Liver (tissue), 8 donors: ENCODE measurements at regions not wholly inside any gene's neighbourhood (a gene's known extent, or its start where the extent isn't known, plus 50 kb on each side); places are given as distances from the start of the nearest gene placed in this dataset.

Experiments
- DNase-seq: peaks from one replicate; pipeline ENCODE4 v3.0.0-alpha.2; 2017; ENCODE audit warnings: low spot score
- H3K27ac ChIP-seq, 2 donors: one replicate each; pipeline ENCODE4 v1.7.0; 2013; ENCODE audit warnings: inconsistent platforms in 2 of 2, low read length in 2 of 2, control low read depth in 1 of 2, low read depth in 1 of 2, mild to moderate bottlenecking in 1 of 2
- H3K27me3 ChIP-seq, 4 donors: one replicate each; pipeline versions ENCODE4 v1.6.1 to v1.7.0; 2013; ENCODE audit warnings: low read length in 3 of 4, inconsistent platforms in 1 of 4, mild to moderate bottlenecking in 1 of 4, moderate library complexity in 1 of 4; ENCODE audit not compliant: control insufficient read depth in 4 of 4, insufficient read depth in 4 of 4
- H3K36me3 ChIP-seq, 4 donors: one replicate each; pipeline versions ENCODE4 v1.6.1 to v1.7.0; 2013; ENCODE audit warnings: low read length in 3 of 4, mild to moderate bottlenecking in 3 of 4, low read depth in 1 of 4, moderate library complexity in 1 of 4; ENCODE audit not compliant: control insufficient read depth in 4 of 4, insufficient read depth in 3 of 4
- H3K4me1 ChIP-seq, 4 donors: one replicate each; pipeline versions ENCODE4 v1.6.1 to v1.7.0; 2013; ENCODE audit warnings: low read length in 3 of 4, mild to moderate bottlenecking in 3 of 4, moderate library complexity in 1 of 4; ENCODE audit not compliant: control insufficient read depth in 4 of 4, insufficient read depth in 4 of 4
- H3K4me3 ChIP-seq, 3 donors: one replicate each; pipeline versions ENCODE4 v1.6.1 to v1.7.0; 2013; ENCODE audit warnings: low read length in 3 of 3, control low read depth in 1 of 3, low read depth in 1 of 3, mild to moderate bottlenecking in 1 of 3
- H3K9ac ChIP-seq, 2 donors: one replicate each; pipeline ENCODE4 v1.7.0; 2013; ENCODE audit warnings: low read length in 2 of 2, mild to moderate bottlenecking in 2 of 2, moderate library complexity in 2 of 2, control low read depth in 1 of 2, low read depth in 1 of 2
- H3K9me3 ChIP-seq, 4 donors: one replicate each; pipeline versions ENCODE4 v1.6.1 to v1.7.0; 2013; ENCODE audit warnings: low read length in 3 of 4; ENCODE audit not compliant: control insufficient read depth in 4 of 4
- ATF3 ChIP-seq: IDR thresholded peaks from 2 replicates; pipeline ENCODE4 v1.6.1; 2016; ENCODE audit warnings: antibody characterized with exemption
- CTCF ChIP-seq: fragments of 150-350 bp; IDR thresholded peaks from 2 replicates; pipeline ENCODE4 v1.5.1; 2017; ENCODE audit warnings: improper control_type of control experiment, low read depth, low read length; ENCODE audit not compliant: missing input control
- EGR1 ChIP-seq, 2 donors: IDR thresholded peaks; 2 replicates each; pipeline ENCODE4 v1.6.1; 2016 to 2018; ENCODE audit warnings: antibody characterized with exemption in 2 of 2, low read depth in 2 of 2
- FOXA1 ChIP-seq: IDR thresholded peaks from 2 replicates; pipeline ENCODE4 v1.6.1; 2016; ENCODE audit warnings: antibody characterized with exemption
- FOXA2 ChIP-seq: IDR thresholded peaks from 2 replicates; pipeline ENCODE4 v1.6.1; 2016; ENCODE audit warnings: antibody characterized with exemption
- GABPA ChIP-seq, 2 donors: IDR thresholded peaks in 1 of 2; conservative IDR thresholded peaks in 1 of 2; 2 replicates each; pipeline ENCODE4 v1.6.1; 2016; ENCODE audit warnings: antibody characterized with exemption in 2 of 2, mild to moderate bottlenecking in 1 of 2, moderate library complexity in 1 of 2
- HNF4A ChIP-seq, 2 donors: conservative IDR thresholded peaks; 2 replicates each; pipeline ENCODE4 v1.6.1; 2016; ENCODE audit warnings: antibody characterized with exemption in 2 of 2, mild to moderate bottlenecking in 2 of 2
- HNF4G ChIP-seq: IDR thresholded peaks from 2 replicates; pipeline ENCODE4 v1.6.1; 2016; ENCODE audit warnings: antibody characterized with exemption
- JUND ChIP-seq, 2 donors: IDR thresholded peaks; 2 replicates each; pipeline ENCODE4 v1.6.1; 2016; ENCODE audit warnings: antibody characterized with exemption in 2 of 2
- MAX ChIP-seq: IDR thresholded peaks from 2 replicates; pipeline ENCODE4 v1.6.1; 2016; ENCODE audit warnings: antibody characterized with exemption
- NR2F2 ChIP-seq: IDR thresholded peaks from 2 replicates; pipeline ENCODE4 v1.6.1; 2016; ENCODE audit warnings: antibody characterized with exemption
- RAD21 ChIP-seq, 2 donors: IDR thresholded peaks; 2 replicates each; pipeline ENCODE4 v1.6.1; 2016; ENCODE audit warnings: antibody characterized with exemption in 2 of 2, mild to moderate bottlenecking in 2 of 2
- RXRA ChIP-seq, 2 donors: IDR thresholded peaks; 2 replicates each; pipeline ENCODE4 v1.6.1; 2017 to 2018; ENCODE audit warnings: antibody characterized with exemption in 2 of 2, mild to moderate bottlenecking in 1 of 2
- SP1 ChIP-seq: IDR thresholded peaks from 2 replicates; pipeline ENCODE4 v1.6.1; 2018; ENCODE audit warnings: antibody characterized with exemption, mild to moderate bottlenecking
- TAF1 ChIP-seq: conservative IDR thresholded peaks from 2 replicates; pipeline ENCODE4 v1.6.1; 2016; ENCODE audit warnings: antibody characterized with exemption, mild to moderate bottlenecking
- YY1 ChIP-seq: IDR thresholded peaks from 2 replicates; pipeline ENCODE4 v1.6.1; 2016; ENCODE audit warnings: antibody characterized with exemption, mild to moderate bottlenecking
- WGBS: extraction: QIAGEN DNeasy Blood & Tissue Kit; methylation state at CpG from one replicate; pipeline ENCODE4 v1.1.7; 2013; 5-methylcytosine and 5-hydroxymethylcytosine counted together
- TF ChIP-seq, protein P1 (sequence below): IDR thresholded peaks from 2 replicates; pipeline ENCODE4 v1.6.1; 2016; ENCODE audit warnings: antibody characterized with exemption, mild to moderate bottlenecking
- donor health status: healthy.
- donor health status: healthy.
- donor health status: healthy.
- donor health status: healthy.
- donor health status: healthy.

- no peaks in the 10 kb centered on the region for H3K36me3 ChIP-seq
- H3K9me3 ChIP-seq = no peaks in the 10 kb centered on the region
- no peak overlapping the region for H3K27ac ChIP-seq
- no peak overlapping the region for H3K9ac ChIP-seq
- no peak overlapping the region for H3K4me3 ChIP-seq
- no peak for DNase-seq
- no peaks in the 10 kb centered on the region for H3K27me3 ChIP-seq
- no peaks in the 10 kb centered on the region for H3K4me1 ChIP-seq
- TF ChIP-seq HNF4A (conservative IDR thresholded peaks at IDR 0.05) (no peak), JUND (IDR thresholded peaks at IDR 0.05) (no peak), RAD21 (IDR thresholded peaks at IDR 0.05) (no peak), TAF1 (no peak), MAX (no peak), NR2F2 (no peak), FOXA2 (no peak), HNF4G (no peak), RXRA (IDR thresholded peaks at IDR 0.05) (no peak), CTCF (no peak), FOXA1 (no peak), GABPA (IDR thresholded peaks at IDR 0.05 in 1 of 2, conservative IDR thresholded peaks at IDR 0.05 in 1 of 2) (no peak), YY1 (no peak), EGR1 (IDR thresholded peaks at IDR 0.05; ENCODE audit: low read depth in 2 of 2) (no peak), ATF3 (no peak)
- TF ChIP-seq, protein P1, sequence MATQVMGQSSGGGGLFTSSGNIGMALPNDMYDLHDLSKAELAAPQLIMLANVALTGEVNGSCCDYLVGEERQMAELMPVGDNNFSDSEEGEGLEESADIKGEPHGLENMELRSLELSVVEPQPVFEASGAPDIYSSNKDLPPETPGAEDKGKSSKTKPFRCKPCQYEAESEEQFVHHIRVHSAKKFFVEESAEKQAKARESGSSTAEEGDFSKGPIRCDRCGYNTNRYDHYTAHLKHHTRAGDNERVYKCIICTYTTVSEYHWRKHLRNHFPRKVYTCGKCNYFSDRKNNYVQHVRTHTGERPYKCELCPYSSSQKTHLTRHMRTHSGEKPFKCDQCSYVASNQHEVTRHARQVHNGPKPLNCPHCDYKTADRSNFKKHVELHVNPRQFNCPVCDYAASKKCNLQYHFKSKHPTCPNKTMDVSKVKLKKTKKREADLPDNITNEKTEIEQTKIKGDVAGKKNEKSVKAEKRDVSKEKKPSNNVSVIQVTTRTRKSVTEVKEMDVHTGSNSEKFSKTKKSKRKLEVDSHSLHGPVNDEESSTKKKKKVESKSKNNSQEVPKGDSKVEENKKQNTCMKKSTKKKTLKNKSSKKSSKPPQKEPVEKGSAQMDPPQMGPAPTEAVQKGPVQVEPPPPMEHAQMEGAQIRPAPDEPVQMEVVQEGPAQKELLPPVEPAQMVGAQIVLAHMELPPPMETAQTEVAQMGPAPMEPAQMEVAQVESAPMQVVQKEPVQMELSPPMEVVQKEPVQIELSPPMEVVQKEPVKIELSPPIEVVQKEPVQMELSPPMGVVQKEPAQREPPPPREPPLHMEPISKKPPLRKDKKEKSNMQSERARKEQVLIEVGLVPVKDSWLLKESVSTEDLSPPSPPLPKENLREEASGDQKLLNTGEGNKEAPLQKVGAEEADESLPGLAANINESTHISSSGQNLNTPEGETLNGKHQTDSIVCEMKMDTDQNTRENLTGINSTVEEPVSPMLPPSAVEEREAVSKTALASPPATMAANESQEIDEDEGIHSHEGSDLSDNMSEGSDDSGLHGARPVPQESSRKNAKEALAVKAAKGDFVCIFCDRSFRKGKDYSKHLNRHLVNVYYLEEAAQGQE = no peak
These were observed 1321.9 kb upstream of the CHAC2 start for GRCh38 chr2:52445686-52446085.

- 54% methylated on average over 12 of the region's 12 CpGs for WGBS
- H3K4me1 ChIP-seq = peaks cover 0 to 11% (median 3%) of the 10 kb centered on the region in 4 donors
- no peak for DNase-seq
- no peaks in the 10 kb centered on the region for H3K27me3 ChIP-seq
- peak overlapping the region in 1 of 2 donors; percentile 39 for H3K9ac ChIP-seq
- H3K9me3 ChIP-seq = no peaks in the 10 kb centered on the region
- H3K4me3 ChIP-seq = peak overlapping the region in 2 of 3 donors; percentile 10 to 61
- H3K36me3 ChIP-seq = no peaks in the 10 kb centered on the region
- H3K27ac ChIP-seq = peak overlapping the region in 1 of 2 donors; percentile 32
- TF ChIP-seq, protein P1 = no peak
- peak; percentile 37 to 56 for TF ChIP-seq RXRA (IDR thresholded peaks at IDR 0.05)
- no peak for TF ChIP-seq CTCF
- no peak for TF ChIP-seq HNF4G
- peak; percentile 60 to 63 for TF ChIP-seq HNF4A (conservative IDR thresholded peaks at IDR 0.05)
- TF ChIP-seq YY1 = peak; percentile 75
- TF ChIP-seq MAX = peak; percentile 35
- no peak for TF ChIP-seq NR2F2
- peak; percentile 50 for TF ChIP-seq SP1
- TF ChIP-seq ATF3 = no peak
- TF ChIP-seq TAF1 = no peak
- TF ChIP-seq EGR1 (IDR thresholded peaks at IDR 0.05; ENCODE audit: low read depth in 2 of 2) = no peak
These were observed 1336.2 kb upstream of the CHAC2 start for GRCh38 chr2:52431352-52431760.
